ENCODE measurements at regions not wholly inside any gene's neighbourhood (a gene's known extent, or its start where the extent isn't known, plus 50 kb on each side); places are given as distances from the start of the nearest gene placed in this dataset.

DNA sequence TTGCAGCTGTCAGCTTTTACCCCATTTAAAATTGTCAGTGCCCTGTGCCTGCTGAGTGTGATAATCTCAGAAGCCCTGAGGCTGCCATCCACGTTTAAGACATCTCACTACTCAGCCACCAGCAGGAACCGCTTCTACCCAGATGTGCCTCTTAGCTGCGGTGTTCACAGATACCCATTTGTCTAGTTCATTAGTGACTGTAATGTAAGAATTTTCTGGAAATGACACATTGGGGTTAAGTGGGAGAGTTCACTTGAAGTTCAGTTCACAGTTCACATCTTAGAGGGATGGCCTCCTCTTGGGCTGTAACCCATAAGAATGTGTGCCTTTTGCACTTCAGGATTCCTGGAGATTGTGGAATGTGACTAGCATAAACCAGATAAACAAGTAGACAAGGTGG is 477.7 kb downstream of the BTBD3 start:
- no peak for DNase-seq

DNA sequence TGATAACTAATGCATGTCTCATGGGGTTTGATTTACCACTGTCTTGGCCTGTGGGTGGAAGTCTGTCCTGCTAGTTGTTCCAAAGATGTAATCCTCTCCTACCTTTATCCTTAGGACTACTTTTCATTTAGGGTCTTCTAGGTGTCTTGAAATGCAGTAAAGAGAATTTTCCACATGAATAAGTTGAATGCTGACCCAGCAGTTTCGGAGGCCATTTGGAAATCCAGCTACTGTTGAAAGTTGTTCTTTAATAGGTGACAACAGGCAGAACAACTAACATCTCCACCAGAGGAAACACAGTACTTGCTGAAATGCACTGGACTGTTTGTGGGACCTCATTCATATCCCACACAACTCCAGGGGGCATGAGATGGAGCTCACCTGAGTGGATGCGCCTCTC is 478.1 kb downstream of the BTBD3 start:
- DNase-seq: no peak

DNA sequence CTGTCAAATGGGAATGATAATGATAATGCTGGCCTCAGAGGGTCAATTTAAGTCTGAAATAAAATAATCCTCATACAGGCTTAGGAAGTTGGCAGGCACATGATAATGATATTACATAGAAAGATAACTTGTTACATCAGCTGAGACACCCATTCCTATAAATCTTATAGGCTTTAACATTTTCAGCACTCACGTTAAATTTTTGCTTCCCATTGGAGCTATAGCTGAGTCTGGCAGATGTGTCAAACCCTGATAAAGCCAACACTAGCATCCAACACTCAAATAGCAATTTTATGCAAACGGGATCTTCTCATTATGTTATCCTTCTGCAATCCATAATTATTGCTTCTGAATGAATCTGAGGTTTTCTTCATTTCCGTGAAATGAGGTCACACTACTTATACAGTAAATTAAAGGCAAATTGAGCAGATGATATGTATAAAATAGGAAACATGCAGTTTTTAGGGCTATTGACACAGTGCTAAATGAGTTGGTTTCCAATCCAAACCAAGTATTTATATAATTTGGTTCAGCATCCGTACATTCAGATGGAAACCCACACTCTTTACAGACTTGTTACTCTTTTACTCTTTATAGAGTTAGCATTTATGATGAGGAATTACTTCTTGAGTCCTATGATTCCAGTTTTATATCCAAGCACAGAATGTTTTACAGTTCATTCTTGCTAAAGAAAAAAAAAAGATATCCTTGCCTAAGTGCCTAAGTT is 481.6 kb downstream of the BTBD3 start:
- DNase-seq: no peak

DNA sequence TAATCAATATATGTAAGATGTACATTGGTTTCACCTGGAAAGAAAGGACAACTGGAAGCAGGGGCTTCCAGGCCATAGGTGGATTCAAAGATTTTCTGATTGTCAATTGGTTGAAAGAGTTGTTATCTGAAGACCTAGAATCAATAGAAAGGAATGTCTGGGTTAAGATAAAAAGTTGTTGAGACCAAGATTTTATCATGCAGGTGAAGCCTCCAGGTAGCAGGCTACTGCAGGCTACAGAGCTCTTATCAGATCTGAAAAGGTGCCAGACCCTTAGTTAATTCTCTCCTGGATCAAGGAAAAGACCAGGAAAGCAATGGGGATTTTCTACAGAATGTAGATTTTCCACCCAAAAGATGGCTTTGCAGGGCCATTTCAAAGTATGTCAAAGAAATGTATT is 487.2 kb downstream of the BTBD3 start:
- DNase-seq: no peak

DNA sequence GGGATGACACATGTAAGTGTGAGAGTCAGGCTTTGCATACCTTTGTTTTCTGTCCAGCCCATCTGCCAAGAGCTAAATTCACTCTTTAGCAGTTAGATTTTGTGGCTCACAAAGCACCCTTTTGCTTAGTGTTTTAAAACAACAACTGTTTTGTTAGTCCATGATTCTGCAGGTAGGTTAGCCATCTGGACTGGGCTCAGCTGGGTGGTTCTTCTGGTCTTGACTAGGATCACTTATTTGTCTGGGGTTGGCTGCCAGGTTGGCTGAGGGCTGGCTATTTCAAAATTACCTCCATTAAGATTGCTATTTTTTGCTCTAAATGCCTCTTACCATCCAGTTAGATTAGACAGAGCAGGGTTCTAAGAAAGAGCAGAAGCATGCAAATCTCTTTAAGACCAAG is 489.3 kb downstream of the BTBD3 start:
- no peak for DNase-seq

DNA sequence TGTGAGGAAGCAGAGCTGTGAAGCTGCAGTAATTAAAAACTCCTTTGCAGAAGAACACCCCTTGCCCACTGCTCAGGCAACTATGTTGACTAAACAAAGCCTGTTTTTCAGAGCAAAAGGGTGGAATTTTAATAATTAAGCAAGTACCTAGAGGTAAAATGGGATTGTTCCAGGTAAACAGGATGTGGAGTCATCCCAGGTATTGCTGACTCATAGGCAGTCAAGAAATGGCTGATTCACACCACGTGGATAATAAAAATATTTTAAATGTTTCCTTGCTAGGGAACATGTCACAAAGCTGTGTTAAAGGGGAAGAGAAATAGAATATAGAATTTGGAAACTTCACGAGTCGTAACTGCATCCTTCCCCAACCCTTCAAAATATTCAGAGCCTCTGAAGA is 491.8 kb downstream of the BTBD3 start:
- no peak for DNase-seq

DNA sequence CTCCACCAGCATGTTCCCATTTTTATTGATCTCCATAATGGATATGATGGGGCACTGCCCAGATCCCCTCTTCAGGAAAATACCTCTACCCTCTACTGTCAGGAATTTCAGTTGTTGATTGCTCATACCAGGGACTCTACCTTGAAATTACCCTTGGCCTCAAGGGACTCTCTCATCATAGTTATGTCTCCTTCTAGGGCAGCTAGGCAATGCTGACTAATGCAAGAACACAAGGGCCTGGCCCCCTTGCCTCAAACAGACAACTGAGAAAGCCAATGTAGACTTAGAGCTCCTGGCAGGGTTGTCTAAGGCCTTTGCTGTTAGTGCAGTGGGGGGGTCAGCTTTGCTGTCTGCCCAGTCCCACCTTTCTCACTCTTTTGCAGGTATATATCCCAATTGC is 493.1 kb downstream of the BTBD3 start:
- no peak for DNase-seq

DNA sequence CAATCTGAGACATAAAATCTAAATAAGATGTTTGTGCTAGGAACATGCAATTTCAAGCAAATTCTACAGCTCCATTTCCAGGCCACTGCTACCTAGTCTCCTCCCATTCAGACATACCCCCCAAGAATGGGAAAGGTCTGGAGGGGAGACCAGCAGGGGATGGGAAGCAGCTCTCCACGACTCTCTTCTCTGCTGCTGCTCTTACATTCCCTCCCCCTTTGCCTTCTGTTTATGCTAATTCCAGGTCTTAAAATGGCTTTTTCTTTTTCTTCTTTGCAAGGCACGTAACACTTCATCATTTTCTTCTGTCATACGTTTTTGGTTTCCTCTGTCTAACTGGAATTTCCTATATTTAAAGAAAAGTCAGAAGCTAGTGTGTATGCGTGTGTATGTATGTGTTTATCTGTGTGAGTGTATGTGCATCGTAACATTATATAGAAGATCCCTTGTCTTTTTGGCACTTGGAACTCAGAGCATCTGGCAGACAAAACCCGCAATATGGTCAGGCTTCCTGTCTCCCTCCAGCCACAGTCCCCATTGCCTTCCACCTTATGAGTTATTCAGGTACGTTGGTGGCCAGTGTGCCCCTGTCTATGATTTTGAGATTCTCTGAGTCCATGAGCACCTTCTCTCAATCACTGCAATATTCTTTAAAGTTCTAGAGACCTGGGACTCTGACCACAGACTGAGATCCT is 493.7 kb downstream of the BTBD3 start:
- no peak for DNase-seq

DNA sequence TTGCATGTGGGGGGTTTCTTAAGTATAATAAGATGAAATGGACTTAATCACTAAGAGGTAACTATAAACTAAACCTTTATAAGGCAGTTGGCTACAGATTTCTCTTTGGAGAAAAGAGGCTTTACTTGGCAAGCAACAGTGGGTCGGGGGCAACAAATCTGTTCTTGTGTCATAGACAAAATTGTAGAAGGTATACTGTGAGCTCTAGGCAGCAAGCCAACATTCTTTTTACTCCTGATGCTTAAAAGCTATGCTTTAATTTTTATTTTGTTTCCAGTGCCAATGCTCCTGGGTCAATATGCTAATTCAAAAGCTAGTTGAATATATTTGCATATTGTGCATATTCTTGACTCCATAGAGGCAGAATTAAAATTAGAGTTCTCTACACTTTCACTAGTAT is 495.4 kb downstream of the BTBD3 start:
- no peak for DNase-seq

DNA sequence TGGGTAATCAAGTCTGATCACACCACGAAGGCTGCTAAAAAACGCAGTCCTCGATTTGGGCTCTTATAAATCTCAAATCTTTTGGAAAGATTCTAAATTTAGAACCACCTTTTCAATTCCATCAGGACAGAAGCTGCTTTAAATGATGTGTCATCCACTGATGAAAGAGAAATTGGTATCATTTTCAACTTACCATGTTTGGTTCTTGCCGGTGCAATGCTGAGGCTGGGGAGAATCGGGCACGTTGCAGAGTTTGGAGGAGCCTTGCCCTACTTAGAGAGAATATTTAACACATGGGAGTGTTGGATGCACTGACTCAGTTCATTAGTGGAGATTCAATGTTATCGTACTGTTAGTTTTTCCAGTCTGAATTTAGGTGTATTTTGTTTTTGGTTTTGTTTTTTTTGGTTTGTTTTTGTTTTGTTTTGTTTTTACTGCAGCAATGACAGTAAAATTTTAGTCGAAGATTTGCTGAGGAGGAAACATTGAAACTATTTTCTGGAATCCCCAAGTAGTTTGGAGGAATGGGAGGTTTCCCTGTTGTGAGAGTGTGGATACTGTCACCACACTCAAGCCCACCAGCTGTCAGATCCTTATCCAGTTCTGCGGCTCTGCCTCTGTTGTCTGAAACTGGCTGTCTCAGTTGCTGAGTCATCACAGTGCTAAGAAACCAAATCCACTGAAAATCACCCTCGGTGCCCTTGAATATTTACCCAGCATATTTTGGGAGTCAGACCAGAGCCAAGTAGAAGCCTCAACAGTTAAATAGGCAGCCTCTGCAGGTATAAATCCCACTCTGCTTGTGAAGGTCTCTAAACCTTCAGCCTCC is 497.0 kb downstream of the BTBD3 start:
- DNase-seq: peak; percentile 26

DNA sequence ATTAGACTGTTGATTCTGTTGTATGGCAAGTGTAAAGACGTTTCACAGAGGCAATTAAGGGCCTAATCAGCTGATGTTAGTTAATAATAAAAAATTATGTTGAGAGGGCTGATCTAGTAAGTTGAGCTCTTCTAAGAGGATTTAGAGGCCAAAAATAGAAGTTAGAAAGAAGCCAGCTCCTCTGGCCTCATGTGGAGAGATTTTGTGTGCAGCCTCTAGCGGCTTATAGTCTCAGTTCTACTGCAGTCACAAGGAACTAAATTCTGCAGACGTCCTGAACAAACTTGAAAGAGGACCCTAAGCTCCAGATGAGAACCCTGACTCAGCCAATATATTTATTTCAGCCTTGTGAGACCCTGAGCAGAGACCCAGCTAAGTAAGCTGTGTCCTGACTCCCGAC is 498.6 kb downstream of the BTBD3 start:
- DNase-seq: no peak

DNA sequence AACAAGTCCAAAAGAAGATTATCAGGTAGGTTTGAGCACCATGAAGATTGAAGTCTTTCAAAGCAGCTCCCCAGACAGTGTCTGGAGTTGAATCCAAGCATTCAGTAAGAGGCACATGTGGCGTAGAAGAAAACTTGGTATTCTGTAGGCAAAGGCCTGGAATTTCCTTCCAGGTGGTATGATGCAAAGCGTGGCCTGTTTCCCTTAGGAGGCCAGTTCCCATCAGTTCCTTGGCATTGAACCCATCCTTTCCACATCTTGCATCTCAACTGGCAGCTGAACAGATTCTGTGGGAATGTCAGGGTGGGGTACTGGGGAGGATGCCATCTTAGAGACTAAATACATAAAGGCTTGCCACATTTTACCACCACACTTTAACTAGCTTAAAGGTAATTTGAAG is 516.0 kb downstream of the BTBD3 start:
- DNase-seq: no peak

DNA sequence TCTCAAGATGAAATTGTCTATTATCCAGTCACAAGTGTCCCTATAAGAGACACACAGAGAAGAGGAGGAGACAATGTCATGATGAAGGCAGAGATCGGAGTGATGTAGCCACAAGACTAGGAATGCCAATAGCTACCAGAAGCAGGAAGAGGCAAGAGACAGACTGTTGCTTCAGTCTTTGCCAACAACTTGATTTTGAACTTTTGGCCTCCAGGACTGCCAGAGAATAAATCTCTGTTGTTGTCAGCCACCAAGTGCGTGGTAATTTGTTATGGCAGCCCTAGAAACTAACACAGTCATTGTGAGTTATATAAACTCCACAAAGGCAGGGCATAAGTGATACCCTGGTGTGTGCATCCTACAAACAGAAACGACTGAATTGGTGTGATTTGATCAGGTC is 517.0 kb downstream of the BTBD3 start:
- no peak for DNase-seq

DNA sequence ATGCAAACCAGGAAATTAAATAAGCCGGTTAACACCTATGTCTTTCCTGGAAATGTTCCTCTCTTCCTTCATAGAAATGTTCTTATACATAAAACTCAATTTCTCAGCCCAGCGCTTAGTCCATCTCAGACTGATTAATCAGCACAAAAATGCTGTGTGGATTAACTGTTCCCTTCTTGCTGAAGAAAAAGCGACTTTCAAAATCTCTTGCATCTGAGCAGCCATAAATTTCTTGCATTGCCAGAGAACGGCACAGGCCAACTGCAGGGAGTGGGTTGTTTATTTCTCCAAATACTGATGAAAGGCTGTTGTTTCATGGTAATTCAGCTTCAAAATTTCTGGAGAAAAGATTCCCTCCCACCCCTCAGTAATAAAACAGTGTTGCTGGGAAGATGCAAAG is 517.6 kb downstream of the BTBD3 start:
- DNase-seq: no peak

DNA sequence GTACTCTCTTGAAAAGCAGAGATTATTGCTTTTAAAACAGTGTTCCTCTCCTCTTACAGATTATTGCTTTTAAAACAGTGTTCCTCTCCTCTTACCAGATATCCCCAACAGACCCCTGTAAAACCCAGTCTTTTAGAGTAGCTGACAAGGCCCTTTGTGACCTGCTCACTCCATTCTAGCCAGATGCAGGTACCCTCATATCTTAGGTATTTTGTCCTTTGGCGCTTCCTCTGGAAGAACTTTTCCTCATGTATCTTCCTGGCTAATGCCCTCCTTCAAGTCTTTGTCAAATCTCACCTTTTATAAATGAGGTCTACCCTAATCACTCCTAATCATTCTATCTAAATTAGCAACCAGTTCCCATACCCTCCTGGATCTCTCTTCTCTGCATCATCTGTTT is 536.0 kb downstream of the BTBD3 start:
- DNase-seq: no peak

DNA sequence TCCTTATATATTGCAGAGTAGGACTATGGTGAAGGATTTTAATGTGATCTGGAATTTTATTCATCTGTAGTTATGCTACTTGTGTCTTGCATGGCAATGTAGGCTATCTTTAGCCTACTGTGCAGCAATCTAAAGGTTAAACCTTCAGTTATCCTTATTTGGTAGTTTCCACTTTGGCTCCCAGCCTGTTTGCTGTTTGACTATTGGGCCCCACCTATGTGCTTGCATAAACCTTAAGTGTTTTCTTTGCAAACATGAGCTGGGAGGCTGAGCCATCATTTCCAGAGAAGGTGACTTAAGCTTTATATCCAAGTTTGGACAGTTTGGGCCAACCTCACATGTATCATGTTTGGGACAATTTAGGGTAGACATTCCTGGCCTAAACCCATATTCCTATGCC is 537.5 kb downstream of the BTBD3 start:
- no peak for DNase-seq

DNA sequence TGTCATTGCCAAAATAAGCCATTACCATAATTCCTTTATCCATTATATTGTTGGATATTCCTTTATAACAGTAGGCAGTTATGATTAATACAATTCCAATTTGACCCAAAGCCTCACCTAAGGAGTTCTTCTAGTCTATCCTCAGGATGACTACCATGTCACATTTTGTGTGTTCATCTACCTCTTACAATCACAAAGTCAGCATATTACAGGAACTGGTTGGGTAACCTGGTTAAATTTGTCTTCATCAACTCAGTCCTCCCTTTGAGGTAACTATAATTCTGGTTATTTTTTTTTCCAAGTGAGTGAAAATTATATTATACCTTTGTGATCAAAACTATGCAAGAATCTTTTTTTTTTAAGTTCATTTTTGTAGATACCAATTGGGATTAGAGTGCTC is 540.5 kb downstream of the BTBD3 start:
- no peak for DNase-seq

DNA sequence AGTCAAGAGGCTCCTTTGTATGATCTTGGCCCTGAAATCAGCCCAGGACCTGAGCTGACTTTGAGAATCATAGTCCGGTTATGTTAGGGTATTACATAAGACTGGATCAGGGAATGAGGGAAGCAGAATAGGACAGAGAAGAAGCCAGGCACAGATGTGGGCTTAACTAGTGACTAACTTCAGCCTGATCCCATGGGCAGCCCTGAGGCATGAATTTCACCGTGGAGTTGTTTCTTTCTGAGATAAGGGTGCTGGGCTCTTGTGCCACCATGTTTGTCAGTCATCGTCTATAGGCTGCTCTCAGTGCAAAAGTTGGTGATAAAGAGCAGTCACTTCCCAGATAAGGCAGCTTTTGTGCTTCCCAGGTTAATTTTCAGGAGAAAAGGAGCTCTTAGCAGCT is 544.7 kb upstream of the SPTLC3 start:
- DNase-seq: no peak

DNA sequence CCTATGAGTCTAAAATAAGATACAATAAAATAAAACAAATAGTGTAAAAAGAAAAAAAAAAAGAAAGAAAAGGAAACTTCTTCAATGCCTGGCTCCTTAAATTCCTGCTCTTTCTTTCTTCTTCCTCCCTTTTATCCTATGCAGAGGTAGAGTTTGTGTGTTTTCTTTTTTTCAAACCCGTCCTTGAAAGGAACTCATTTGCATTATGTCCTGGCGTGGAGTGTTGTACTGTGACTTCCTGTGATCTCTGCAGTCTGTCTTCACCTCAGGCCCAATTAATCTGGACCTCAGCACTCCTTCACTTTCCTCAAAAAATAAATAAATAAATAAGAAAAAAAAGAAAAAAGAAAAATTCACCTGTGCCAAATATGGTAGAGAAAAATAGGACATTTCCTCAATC is 541.9 kb upstream of the SPTLC3 start:
- DNase-seq: no peak

DNA sequence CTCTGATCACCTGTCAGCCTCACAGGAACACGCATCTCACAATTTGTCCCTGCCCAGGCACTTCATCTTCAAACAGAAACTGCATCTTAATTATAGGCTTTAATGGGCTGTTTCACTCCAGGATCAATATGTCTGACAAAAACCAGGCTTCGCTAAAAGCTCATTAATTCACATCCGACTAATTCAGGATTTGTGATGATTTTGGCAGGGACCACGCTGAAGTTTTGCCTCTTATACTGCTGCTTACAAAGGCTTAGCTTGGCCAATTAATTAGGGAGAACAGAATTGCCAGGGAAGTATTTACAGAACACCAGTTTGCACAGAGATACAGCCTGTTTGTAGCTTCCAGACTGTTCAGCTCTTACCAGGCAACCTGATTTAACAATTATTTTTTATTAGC is 541.0 kb upstream of the SPTLC3 start:
- peak; percentile 34 for DNase-seq

DNA sequence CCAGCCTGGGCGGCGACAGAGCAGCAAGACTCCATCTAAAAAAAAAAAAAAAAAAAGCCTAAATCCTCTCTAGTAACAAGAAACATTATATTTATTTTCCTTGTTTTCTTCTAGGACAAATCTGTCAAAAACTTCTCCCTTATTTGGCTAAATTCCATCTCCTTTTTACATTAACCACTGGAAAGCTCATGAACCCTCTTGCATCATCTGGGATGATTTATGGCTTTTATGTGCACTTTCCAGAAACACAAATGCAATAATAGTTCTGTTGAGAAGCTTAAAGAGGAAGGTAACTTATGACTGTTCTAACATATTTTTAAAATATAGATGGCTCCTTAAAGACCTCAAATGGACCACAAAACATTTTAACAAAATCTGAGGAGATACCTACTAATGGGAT is 526.1 kb upstream of the SPTLC3 start:
- no peak for DNase-seq

DNA sequence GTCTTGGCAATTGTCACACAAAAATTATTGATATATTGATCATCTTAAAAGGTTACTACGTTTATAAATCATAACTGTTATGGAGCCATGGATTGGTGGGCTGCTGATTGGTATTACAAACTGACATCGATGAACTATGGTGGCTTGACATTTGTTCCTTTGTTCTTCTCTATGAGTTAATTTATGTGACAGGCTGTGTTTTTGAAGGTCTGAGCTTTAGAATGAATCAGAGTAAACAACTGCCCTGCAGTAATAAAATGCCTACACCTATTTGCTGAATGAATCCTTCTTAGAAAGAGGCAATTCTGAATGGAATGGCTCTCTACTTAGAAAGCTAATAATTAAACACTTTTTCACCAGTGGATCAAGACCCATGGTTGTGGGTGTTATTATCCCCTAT is 506.3 kb upstream of the SPTLC3 start:
- no peak for DNase-seq

DNA sequence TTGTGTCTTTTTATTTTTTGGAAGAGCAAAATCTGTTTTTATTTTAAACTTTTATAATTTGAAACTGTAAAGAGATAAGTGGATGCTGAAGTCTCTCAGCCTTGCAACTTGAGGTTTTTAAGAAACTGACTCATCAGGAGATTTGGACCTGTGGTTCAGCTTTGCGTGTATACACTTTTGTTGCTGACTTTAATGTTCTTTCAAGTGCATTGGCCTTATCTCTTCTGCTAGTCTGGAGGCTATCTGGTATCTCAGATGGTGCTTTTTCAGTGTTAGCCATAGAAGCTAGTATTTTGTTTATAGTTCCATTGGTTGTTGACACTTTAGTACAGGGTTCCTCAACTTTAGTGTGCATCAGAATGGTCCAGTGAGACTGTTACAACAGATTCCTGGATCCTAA is 504.0 kb upstream of the SPTLC3 start:
- no peak for DNase-seq

DNA sequence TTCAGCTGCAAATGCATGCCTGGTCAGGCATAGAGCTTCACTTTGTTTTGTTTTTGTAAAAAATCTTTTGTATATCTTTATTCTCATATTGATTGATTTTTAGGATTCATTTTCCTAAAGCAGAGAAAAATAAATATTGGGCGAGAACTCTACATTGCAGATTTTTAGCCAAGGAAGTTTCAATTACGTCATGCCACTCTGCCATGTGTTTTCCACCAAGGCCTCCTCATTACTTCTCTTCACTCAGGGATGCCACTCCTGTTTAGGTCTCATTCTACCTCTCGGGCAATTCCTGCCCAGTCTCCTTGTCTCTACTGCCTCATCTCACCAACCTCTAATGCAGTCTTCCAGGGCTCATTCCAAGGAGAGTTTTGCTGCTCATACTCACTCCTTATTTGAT is 497.3 kb upstream of the SPTLC3 start:
- no peak for DNase-seq

Measured in retina (tissue), 1 donor.